HFF-Myc (cell line): ENCODE measurements at regions not wholly inside any gene's neighbourhood (a gene's known extent, or its start where the extent isn't known, plus 50 kb on each side); places are given as distances from the start of the nearest gene placed in this dataset.

ENCODE experiments used
- DNase-seq: peaks from one replicate; pipeline ENCODE4 v3.0.0-alpha.2; 2011; ENCODE audit warnings: low read depth; ENCODE audit errors: extremely low read depth
- H3K4me3 ChIP-seq: replicated peaks from 2 replicates; pipeline ENCODE4 v1.5.1; 2011; ENCODE audit warnings: low read depth, mild to moderate bottlenecking, control low read depth, low read length
- CTCF ChIP-seq: IDR thresholded peaks from 2 replicates; pipeline ENCODE4 v1.5.1; 2012; ENCODE audit warnings: mild to moderate bottlenecking, low read depth, low read length, control low read depth; ENCODE audit errors: missing control alignments

DNA sequence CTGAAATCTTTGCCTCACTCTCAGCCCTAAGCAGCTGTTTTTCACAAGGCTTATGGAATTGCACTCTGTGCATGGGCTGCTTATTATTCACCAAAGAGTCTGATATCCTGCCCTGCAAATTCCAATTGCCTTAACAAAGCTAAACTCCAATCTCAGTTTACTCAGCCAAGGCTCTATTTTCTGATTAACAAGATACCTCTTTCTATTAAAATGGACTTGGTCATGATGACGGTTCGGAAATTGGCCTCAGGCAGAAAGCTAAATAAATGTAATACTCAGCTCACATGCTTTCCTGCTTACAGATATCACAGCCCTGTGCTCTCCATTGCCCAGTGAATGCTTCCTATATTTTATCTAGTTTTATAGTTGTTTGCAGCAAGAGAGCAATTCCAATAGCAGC is 1270.8 kb downstream of the PCDH9 start:
- no peak overlapping the region for H3K4me3 ChIP-seq
- no peak for TF ChIP-seq CTCF
- DNase-seq: no peak

DNA sequence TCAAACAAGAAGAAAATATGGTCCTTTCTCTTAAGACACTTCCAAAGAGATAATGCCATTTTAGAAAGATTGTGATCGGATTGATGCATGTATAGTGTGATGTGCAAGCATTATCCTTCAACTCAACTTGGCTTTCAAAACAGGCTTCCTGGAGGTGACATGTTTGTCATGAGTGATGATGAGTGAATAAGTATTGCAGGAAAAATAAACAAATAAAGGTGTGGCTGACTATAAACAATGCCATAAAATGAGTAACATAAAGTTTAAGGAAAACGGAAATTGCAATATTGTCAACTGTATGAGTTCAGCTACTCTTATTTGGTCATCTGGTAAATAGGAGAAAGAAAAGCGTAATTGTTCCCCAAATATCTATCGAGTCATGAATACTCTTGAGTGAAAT is 1283.7 kb downstream of the PCDH9 start:
- no peak for TF ChIP-seq CTCF
- DNase-seq: no peak
- H3K4me3 ChIP-seq: no peak overlapping the region

DNA sequence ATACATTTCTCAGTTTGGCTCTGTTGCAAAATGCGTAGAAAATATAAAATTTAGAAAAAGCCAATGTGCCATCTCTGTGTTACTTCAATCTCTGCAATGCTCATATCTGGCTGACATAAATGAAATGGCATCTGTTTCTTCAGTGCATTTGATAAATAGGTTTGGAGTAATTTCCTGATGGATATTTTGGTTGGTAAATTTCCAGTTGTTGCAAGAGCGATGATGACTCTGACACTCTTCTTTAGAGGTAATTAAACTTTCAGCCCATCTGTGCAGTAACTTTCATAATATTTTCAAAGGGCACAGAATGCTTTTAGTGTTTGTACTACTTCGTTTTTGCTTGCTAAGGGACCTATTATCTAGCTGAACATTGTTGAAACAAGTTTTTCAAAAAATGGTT is 1286.4 kb downstream of the PCDH9 start:
- no peak for DNase-seq
- no peak overlapping the region for H3K4me3 ChIP-seq
- no peak for TF ChIP-seq CTCF

DNA sequence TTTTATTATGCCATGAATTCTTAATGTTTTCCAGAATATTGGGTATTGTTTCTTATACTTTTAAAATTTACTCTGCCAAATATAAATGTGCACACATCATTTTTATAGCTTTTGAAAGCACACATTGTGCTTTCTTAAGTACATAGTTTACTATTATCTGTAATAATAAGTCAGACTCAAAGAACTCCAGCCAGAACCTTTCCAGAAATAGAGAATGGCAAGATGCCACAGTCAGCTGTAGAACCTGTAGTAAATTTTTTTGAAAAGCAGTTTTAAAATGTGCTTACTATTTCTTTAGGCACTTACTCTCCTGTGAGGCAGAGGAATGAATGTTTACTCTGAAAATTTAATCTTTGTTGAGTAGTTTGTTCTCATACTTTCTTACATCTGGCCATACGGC is 1287.1 kb downstream of the PCDH9 start:
- no peak for DNase-seq
- no peak overlapping the region for H3K4me3 ChIP-seq
- TF ChIP-seq CTCF: no peak

GRCh38 chr13:65940720-65941119 is 1289.4 kb downstream of the PCDH9 start:
- H3K4me3 ChIP-seq: no peak overlapping the region
- DNase-seq: no peak
- TF ChIP-seq CTCF: no peak

DNA sequence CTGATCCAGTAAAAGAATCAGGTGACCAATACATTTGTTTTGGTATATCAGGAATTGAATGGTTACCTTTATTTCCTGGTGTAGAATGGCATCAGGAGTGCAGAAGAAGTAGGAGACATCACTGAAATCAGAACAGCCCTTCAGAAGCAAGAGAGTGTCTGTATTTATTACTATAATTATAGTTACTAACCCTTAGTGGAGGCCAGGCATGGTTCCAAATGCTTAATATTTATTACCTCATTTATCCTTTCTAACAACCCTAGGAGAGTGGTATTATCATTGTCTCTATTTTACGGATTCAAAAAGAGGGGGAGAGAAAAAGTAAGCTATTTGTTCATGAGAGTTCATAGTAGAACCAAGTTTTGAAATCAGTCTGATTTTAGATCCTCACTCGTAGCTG is 1292.9 kb downstream of the PCDH9 start:
- TF ChIP-seq CTCF: no peak
- no peak for DNase-seq
- H3K4me3 ChIP-seq: no peak overlapping the region

- no peak for DNase-seq
Measured at GRCh38 chr13:65936249-65936648, 1293.9 kb downstream of the PCDH9 start.

More at GRCh38 chr13:65936249-65936648, 1293.9 kb downstream of the PCDH9 start:
- TF ChIP-seq CTCF: no peak
- H3K4me3 ChIP-seq: no peak overlapping the region
